ENCODE measurements at regions not wholly inside any gene's neighbourhood (a gene's known extent, or its start where the extent isn't known, plus 50 kb on each side); places are given as distances from the start of the nearest gene placed in this dataset.

GRCh38 chr11:116420030-116420429, 352.8 kb downstream of the BUD13 start:
- no peak for TF ChIP-seq CTCF (IDR thresholded peaks at IDR 0.05; ENCODE audit: control extremely low read depth, extremely low read depth, low read depth, missing control alignments)
- DNase-seq (ENCODE audit: extremely low spot score), result no peak
- ChIA-PET CTCF (no interaction called here), POLR2A (no interaction called here)

GRCh38 chr11:116418388-116419041, 354.3 kb downstream of the BUD13 start:
- POLR2A ChIA-PET, result no interaction called here
- CTCF ChIA-PET, result no interaction called here
- TF ChIP-seq CTCF (IDR thresholded peaks at IDR 0.05; ENCODE audit: control extremely low read depth, extremely low read depth, low read depth, missing control alignments), result no peak
- no peak for DNase-seq (ENCODE audit: extremely low spot score)

GRCh38 chr11:116416852-116417251, 355.9 kb downstream of the BUD13 start:
- DNase-seq (ENCODE audit: extremely low spot score), result no peak
- ChIA-PET POLR2A (no interaction called here), CTCF (no interaction called here)
- no peak for TF ChIP-seq CTCF (IDR thresholded peaks at IDR 0.05; ENCODE audit: control extremely low read depth, extremely low read depth, low read depth, missing control alignments)

GRCh38 chr11:116415095-116415494, 357.7 kb downstream of the BUD13 start:
- CTCF ChIA-PET, result no interaction called here
- POLR2A ChIA-PET, result no interaction called here
- no peak for DNase-seq (ENCODE audit: extremely low spot score)
- TF ChIP-seq CTCF (IDR thresholded peaks at IDR 0.05; ENCODE audit: control extremely low read depth, extremely low read depth, low read depth, missing control alignments), result no peak

- ChIA-PET POLR2A (no interaction called here), CTCF (interaction anchor here (1.1 to 1.2 kb wide), 3 partner anchors 8 to 20 kb away, joined by 3 to 4 read pairs (median 3); no protein-coding TSS in a partner anchor)
- no peak for DNase-seq (ENCODE audit: extremely low spot score)
- TF ChIP-seq CTCF (IDR thresholded peaks at IDR 0.05; ENCODE audit: control extremely low read depth, extremely low read depth, low read depth, missing control alignments), result no peak
Measured at GRCh38 chr11:116414357-116414880, 358.4 kb downstream of the BUD13 start.

GRCh38 chr11:116413301-116414242, 359.2 kb downstream of the BUD13 start:
- ChIA-PET POLR2A (no interaction called here), CTCF (interaction anchor here (1.1 to 1.2 kb wide), 3 partner anchors 9 to 19 kb away, joined by 3 to 4 read pairs (median 3); no protein-coding TSS in a partner anchor)
- DNase-seq (ENCODE audit: extremely low spot score), result no peak
- TF ChIP-seq CTCF (IDR thresholded peaks at IDR 0.05; ENCODE audit: control extremely low read depth, extremely low read depth, low read depth, missing control alignments), result no peak

Measured in GM10248 (cell line).